ENCODE measurements at regions not wholly inside any gene's neighbourhood (a gene's known extent, or its start where the extent isn't known, plus 50 kb on each side); places are given as distances from the start of the nearest gene placed in this dataset.

DNA sequence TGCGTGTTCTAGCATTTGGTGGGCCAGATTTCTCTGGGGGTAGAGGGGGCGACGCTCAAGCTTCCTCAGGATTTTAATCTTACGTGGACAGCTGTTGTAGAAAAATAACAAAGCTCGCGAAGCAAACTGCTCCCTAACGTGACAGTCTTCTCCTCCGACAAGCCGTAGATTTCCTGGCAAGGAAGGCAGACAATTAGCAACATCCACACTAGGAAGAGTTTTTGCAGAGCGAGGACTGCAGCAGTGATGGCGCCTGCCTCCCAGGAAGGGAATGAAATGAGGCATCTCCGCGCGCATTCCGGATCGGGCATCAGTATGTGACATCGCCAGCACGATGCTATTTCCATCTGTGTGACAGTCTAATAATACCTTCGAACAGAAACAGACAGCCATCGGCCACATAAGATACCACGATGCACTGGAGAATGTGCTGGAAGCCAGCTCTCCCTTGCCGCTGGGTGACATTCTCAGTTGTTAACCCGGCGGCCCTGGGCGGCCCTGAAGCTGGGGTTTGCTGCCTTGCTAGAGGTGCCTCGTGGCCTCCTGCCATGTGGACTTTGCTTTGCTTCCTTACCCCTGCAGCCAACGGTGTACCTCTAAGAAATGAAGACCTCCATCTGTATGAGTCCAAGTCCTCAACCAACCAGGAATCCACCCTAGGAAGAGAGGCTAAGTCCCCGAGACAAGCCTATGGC lies 101.8 kb upstream of the AGAP1 start:
- Histone ChIP-seq H3K27me3 (ENCODE audit: control insufficient read depth, insufficient read depth, low read length) (no peaks in the 10 kb centered on the region), H3K36me3 (ENCODE audit: control insufficient read depth, insufficient read depth, low read length) (no peaks in the 10 kb centered on the region), H3K27ac (no peak overlapping the region), H3K4me1 (no peaks in the 10 kb centered on the region), H3K4me3 (ENCODE audit: low read depth, low read length) (no peak overlapping the region), H3K4me2 (ENCODE audit: low read length) (no peak overlapping the region), H3K9me3 (ENCODE audit: control insufficient read depth, low read length) (no peaks in the 10 kb centered on the region), H3K79me2 (no peaks in the 10 kb centered on the region), H3K9ac (no peak overlapping the region), H2AFZ (no peak overlapping the region)
- TF ChIP-seq, protein P1, sequence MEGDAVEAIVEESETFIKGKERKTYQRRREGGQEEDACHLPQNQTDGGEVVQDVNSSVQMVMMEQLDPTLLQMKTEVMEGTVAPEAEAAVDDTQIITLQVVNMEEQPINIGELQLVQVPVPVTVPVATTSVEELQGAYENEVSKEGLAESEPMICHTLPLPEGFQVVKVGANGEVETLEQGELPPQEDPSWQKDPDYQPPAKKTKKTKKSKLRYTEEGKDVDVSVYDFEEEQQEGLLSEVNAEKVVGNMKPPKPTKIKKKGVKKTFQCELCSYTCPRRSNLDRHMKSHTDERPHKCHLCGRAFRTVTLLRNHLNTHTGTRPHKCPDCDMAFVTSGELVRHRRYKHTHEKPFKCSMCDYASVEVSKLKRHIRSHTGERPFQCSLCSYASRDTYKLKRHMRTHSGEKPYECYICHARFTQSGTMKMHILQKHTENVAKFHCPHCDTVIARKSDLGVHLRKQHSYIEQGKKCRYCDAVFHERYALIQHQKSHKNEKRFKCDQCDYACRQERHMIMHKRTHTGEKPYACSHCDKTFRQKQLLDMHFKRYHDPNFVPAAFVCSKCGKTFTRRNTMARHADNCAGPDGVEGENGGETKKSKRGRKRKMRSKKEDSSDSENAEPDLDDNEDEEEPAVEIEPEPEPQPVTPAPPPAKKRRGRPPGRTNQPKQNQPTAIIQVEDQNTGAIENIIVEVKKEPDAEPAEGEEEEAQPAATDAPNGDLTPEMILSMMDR (IDR thresholded peaks at IDR 0.05) = no peak

DNA sequence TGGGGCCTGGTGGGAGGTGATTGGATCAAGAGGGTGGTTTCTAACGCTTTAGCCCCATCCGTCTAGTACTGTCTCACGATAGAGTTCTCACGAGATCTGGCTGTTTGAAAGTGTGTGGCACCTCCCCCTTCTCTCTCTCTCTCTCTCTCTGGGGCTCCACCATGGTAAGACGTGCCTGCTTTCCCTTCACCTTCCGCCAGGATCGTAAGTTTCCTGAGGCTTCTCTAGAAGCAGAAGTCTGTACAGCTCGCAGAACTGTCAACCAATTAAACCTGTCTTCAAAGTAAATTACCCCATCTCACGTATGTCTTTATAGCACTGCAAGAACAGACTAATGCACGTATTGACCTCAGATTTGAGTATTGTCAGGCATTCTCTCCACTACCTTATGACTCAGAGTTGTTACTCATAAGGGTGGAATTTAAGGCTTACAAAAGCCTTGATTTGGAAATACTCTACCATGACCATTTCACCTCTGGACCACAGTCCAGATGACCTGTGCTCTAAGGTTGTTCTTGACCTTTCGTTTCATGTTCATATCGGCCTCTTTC lies 99.5 kb upstream of the AGAP1 start:
- H3K4me1 ChIP-seq = no peaks in the 10 kb centered on the region
- TF ChIP-seq, protein P1 (IDR thresholded peaks at IDR 0.05) = no peak

DNA sequence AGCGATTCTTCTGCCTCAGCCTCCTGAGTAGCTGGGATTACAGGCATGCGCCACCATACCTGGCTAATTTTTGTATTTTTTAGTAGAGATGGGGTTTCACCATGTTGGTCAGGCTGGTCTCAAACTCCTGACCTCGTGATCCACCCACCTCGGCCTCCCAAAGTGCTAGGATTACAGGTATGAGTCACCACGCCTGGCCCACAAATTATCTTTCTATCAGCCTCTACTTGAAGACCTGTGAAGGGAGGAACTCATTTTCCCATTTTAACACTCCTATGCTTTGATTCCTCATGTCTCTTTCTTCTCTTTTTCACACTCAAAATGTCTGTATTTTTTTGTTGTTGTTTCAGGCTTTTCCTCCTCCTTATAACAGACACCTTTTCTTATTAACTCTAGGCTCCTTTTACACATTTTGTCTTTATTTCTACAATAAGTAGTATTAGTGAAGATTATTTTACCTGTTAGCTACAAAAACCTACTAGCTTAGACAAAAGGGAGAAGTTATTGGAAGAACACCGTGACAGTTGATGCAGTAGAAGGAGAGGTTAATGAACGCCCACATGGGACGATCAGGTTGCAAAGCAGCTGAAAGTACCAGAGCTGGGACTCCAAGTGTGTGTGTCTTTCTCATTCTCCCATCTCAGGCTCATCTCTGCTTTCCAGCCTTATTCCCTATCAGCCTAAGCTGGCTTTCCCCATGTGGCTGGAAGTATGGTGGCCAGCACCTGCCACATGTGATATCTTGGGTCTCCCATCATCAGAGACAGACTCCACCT lies 97.6 kb upstream of the AGAP1 start:
- Histone ChIP-seq H3K27me3 (ENCODE audit: control insufficient read depth, insufficient read depth, low read length) (no peaks in the 10 kb centered on the region), H3K4me3 (ENCODE audit: low read depth, low read length) (no peak overlapping the region), H3K9me3 (ENCODE audit: control insufficient read depth, low read length) (no peaks in the 10 kb centered on the region), H3K9ac (no peak overlapping the region), H3K4me2 (ENCODE audit: low read length) (no peak overlapping the region), H3K4me1 (no peaks in the 10 kb centered on the region), H3K79me2 (no peaks in the 10 kb centered on the region), H2AFZ (no peak overlapping the region), H3K27ac (no peak overlapping the region), H3K36me3 (ENCODE audit: control insufficient read depth, insufficient read depth, low read length) (no peaks in the 10 kb centered on the region)
- TF ChIP-seq, protein P1 (IDR thresholded peaks at IDR 0.05) = no peak

More for the DNA sequence above, 99.5 kb upstream of the AGAP1 start:
- Histone ChIP-seq H2AFZ (no peak overlapping the region), H3K4me3 (ENCODE audit: low read depth, low read length) (no peak overlapping the region), H3K4me2 (ENCODE audit: low read length) (no peak overlapping the region), H3K27me3 (ENCODE audit: control insufficient read depth, insufficient read depth, low read length) (no peaks in the 10 kb centered on the region), H3K9ac (no peak overlapping the region), H3K9me3 (ENCODE audit: control insufficient read depth, low read length) (no peaks in the 10 kb centered on the region), H3K79me2 (no peaks in the 10 kb centered on the region), H3K27ac (no peak overlapping the region), H3K36me3 (ENCODE audit: control insufficient read depth, insufficient read depth, low read length) (no peaks in the 10 kb centered on the region)

DNA sequence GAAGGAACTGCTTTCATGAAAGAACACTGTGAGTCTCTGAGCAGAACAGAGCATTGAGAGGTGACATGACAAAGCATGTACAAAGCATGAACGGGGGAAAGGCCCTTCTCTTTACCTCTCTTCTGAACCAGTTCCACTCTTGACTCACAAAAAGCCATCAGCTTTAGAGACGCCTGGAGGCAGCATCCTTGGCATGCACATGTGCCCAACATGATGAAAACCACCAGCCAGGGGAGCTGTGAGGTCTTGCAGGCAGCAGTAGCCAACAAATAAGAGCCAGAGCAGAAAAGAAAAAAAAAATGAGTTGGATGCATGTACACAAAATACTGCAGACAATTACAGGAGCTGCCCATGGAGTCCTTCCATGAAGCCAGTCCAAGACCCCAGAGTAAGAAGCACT lies 95.5 kb upstream of the AGAP1 start:
- Histone ChIP-seq H3K27ac (no peak overlapping the region), H2AFZ (no peak overlapping the region), H3K4me1 (no peaks in the 10 kb centered on the region), H3K79me2 (no peaks in the 10 kb centered on the region), H3K36me3 (ENCODE audit: control insufficient read depth, insufficient read depth, low read length) (no peaks in the 10 kb centered on the region), H3K4me3 (ENCODE audit: low read depth, low read length) (no peak overlapping the region), H3K4me2 (ENCODE audit: low read length) (no peak overlapping the region), H3K27me3 (ENCODE audit: control insufficient read depth, insufficient read depth, low read length) (no peaks in the 10 kb centered on the region), H3K9me3 (ENCODE audit: control insufficient read depth, low read length) (no peaks in the 10 kb centered on the region), H3K9ac (no peak overlapping the region)
- TF ChIP-seq, protein P1 (IDR thresholded peaks at IDR 0.05) = no peak
